ENCODE measurements at regions not wholly inside any gene's neighbourhood (a gene's known extent, or its start where the extent isn't known, plus 50 kb on each side); places are given as distances from the start of the nearest gene placed in this dataset.

- no peak for TF ChIP-seq CTCF (IDR thresholded peaks at IDR 0.05; ENCODE audit: borderline replicate concordance, extremely low read depth, low read length, poor library complexity, severe bottlenecking)
- no peak for TF ChIP-seq EZH2 (IDR thresholded peaks at IDR 0.05; ENCODE audit: borderline replicate concordance, low read depth, low read length, severe bottlenecking)
These were observed 315.6 kb upstream of the PTPRD start for GRCh38 chr9:10928372-10928771.
